ENCODE measurements at regions not wholly inside any gene's neighbourhood (a gene's known extent, or its start where the extent isn't known, plus 50 kb on each side); places are given as distances from the start of the nearest gene placed in this dataset.

DNA sequence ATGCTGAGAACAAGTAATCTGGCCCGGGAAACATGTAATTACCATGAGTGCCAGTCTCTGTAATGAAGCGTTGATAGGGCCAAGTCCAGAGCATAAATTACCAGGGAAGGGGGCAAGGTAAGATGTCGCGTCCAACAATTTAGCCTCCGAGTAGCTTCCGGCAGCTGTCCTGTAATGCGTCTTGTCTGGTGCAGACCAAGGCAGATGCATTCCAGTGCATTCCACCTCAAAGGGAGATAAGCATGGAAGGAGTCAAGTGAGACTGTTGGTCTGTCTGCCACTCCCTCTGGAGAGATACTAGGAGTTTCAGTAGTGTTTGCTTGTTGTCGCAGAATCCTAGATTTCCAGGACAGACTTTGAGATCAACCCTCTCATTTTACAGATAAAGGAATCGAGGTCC lies 218.3 kb downstream of the AACS start:
- TF ChIP-seq, protein P1, sequence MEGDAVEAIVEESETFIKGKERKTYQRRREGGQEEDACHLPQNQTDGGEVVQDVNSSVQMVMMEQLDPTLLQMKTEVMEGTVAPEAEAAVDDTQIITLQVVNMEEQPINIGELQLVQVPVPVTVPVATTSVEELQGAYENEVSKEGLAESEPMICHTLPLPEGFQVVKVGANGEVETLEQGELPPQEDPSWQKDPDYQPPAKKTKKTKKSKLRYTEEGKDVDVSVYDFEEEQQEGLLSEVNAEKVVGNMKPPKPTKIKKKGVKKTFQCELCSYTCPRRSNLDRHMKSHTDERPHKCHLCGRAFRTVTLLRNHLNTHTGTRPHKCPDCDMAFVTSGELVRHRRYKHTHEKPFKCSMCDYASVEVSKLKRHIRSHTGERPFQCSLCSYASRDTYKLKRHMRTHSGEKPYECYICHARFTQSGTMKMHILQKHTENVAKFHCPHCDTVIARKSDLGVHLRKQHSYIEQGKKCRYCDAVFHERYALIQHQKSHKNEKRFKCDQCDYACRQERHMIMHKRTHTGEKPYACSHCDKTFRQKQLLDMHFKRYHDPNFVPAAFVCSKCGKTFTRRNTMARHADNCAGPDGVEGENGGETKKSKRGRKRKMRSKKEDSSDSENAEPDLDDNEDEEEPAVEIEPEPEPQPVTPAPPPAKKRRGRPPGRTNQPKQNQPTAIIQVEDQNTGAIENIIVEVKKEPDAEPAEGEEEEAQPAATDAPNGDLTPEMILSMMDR (conservative IDR thresholded peaks at IDR 0.05 in 1 of 2, IDR thresholded peaks at IDR 0.05 in 1 of 2; ENCODE audit: extremely low read depth in 1 of 2, insufficient read depth in 1 of 2, low read depth in 1 of 2, low read length in 2 of 2), result no peak
- no peak for TF ChIP-seq EZH2 (IDR thresholded peaks at IDR 0.05; ENCODE audit: borderline replicate concordance, low read length)

Data from mammary epithelial cell (primary cell).